GM10248 (cell line): ENCODE measurements at regions not wholly inside any gene's neighbourhood (a gene's known extent, or its start where the extent isn't known, plus 50 kb on each side); places are given as distances from the start of the nearest gene placed in this dataset.

Source experiments
- CTCF ChIA-PET: fragments of 300-600 bp; sonication (Branson Sonifier 250); formaldehyde crosslinking; extraction: SDS; loops from one replicate; lab custom pipeline; 2021; ENCODE audit warnings: antibody characterized with exemption; lab: Yijun Ruan, JAX
- POLR2A ChIA-PET: fragments of 350-650 bp; sonication (Branson Sonifier 250); formaldehyde crosslinking; extraction: SDS; loops from one replicate; lab custom pipeline; 2020; ENCODE audit warnings: antibody characterized with exemption; lab: Yijun Ruan, JAX
- DNase-seq: peaks from one replicate; pipeline ENCODE4 v3.0.0; 2012; ENCODE audit errors: extremely low spot score
- TF ChIP-seq, protein P1 (sequence below): IDR thresholded peaks from 2 replicates; pipeline ENCODE4 v1.5.1; 2012; ENCODE audit warnings: mild to moderate bottlenecking, low read depth; ENCODE audit errors: extremely low read depth, missing control alignments, control extremely low read depth

DNA sequence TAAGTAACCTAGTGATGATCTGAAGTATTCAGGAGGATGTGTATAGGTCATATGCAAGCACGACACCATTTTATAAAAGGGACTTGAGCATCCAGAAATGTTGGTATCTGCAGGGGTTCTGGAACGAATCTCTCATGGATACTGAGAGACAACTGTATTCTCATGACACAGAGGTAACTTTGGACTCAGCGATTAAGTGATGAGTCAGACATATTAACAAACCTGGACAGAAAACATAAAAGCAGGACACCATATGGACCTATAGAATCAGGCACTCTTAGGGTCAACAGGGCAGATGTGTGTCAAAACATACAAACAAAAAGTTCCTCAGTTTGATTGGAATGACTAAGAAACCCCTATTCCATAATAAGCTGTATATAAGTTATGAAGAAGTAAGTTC, 248.1 kb downstream of the ANKRD7 start:
- POLR2A ChIA-PET, result no interaction called here
- CTCF ChIA-PET, result no interaction called here
- no peak for DNase-seq
- TF ChIP-seq, protein P1, sequence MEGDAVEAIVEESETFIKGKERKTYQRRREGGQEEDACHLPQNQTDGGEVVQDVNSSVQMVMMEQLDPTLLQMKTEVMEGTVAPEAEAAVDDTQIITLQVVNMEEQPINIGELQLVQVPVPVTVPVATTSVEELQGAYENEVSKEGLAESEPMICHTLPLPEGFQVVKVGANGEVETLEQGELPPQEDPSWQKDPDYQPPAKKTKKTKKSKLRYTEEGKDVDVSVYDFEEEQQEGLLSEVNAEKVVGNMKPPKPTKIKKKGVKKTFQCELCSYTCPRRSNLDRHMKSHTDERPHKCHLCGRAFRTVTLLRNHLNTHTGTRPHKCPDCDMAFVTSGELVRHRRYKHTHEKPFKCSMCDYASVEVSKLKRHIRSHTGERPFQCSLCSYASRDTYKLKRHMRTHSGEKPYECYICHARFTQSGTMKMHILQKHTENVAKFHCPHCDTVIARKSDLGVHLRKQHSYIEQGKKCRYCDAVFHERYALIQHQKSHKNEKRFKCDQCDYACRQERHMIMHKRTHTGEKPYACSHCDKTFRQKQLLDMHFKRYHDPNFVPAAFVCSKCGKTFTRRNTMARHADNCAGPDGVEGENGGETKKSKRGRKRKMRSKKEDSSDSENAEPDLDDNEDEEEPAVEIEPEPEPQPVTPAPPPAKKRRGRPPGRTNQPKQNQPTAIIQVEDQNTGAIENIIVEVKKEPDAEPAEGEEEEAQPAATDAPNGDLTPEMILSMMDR, result no peak

DNA sequence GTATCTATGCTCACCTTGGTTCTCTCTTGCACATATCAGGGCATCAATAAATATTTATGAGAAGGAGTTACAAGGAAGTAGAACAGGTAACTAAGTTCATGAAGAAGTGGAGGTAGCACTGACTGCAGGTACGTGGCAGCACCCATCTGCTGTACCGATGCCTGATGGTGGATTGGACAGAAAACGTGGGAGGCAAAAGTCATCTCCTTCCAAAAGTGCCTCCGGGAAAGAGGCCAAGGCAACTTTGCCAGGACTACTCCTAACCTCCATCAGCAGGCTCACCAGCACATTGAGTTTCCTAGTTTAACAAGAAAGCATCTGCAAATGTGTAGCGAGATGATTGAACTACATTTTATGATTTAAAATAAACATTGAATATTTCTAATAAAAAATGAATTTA, 248.8 kb downstream of the ANKRD7 start:
- POLR2A ChIA-PET, result no interaction called here
- no peak for DNase-seq
- CTCF ChIA-PET, result no interaction called here
- TF ChIP-seq, protein P1, result no peak

DNA sequence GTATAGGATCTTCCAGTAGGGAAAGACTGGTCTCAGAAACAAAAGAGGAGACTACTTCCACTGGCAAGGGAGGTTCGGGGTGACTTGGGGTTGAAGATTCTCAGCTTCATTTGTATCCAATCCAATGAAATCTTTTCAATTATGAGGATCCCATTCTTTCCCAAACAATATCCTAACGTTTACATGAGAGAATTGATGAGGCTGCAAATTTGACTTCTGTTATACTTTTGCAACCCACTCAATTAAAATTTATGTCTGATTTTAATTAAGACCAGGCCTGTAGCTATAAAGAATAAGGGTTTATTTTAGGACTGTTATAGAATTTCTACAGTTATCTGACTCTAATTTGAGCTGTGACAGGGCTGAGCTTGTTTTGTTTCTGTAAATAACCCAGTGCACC, 251.5 kb downstream of the ANKRD7 start:
- POLR2A ChIA-PET, result no interaction called here
- CTCF ChIA-PET, result interaction anchor here (1.0 kb wide), 1 partner anchor 52 kb away, joined by 3 read pairs; no protein-coding TSS in a partner anchor
- no peak for DNase-seq
- TF ChIP-seq, protein P1, result no peak

DNA sequence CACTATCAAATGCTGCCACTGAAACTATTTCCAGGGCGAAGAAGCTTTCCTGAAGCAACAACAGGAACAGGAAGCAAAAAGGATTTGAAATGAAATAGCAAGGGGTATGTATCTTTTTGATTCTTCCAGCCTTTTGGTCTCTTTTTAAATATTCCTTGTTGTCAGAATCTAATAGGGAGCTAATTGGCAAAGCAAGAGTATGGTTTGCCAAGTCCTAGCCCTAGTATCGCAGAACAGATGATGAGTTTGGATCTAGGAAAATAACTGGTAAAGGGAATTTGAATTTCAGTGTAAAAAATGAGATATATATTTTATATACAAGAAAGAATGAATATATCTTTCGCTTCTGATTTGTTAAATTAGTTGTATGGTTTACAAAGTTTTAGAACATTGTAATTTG, 252.5 kb downstream of the ANKRD7 start:
- DNase-seq, result no peak
- TF ChIP-seq, protein P1, result no peak
- ChIA-PET POLR2A (no interaction called here), CTCF (no interaction called here)

DNA sequence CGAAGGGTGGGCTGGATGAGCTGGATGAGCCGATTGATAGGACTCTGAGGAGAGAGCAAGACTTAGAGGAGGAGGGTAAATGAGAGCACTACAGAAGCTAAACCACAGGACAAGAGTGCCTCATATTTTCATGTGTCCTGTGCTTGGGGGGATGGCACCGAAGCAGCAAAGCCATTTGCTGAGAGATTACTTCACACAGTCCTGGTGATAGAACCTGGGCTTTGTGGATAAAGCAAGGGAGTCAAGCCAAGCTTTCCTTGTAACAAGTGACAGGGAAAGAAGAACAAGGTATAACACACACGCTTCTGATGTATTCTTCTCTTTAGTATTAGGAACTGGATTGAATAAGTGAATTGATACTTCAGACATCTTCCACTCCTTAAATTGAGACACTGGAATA, 253.7 kb downstream of the ANKRD7 start:
- ChIA-PET CTCF (no interaction called here), POLR2A (no interaction called here)
- DNase-seq, result no peak
- TF ChIP-seq, protein P1, result no peak

DNA sequence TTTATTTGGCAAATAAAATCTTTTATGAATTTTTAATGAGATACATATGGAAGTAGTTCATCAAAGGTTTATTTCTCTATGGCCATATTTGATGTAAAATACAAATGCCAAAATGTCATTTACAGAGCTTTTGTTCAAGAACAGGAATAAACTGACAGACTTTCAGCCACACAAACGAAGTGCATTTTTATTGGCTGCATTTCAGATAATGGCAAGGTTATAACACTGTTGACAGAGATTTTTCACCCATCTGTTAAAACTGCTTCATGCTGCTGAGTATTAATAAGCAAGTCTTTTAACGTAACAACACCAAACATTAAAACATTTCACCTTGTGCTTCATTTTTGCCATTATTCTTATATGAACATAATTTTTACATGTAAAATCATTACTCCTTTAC, 254.4 kb downstream of the ANKRD7 start:
- TF ChIP-seq, protein P1, result no peak
- DNase-seq, result no peak
- POLR2A ChIA-PET, result no interaction called here
- CTCF ChIA-PET, result interaction anchor here (1.0 to 1.1 kb wide), 2 partner anchors 16 to 582 kb away, joined by 3 read pairs; no protein-coding TSS in a partner anchor

DNA sequence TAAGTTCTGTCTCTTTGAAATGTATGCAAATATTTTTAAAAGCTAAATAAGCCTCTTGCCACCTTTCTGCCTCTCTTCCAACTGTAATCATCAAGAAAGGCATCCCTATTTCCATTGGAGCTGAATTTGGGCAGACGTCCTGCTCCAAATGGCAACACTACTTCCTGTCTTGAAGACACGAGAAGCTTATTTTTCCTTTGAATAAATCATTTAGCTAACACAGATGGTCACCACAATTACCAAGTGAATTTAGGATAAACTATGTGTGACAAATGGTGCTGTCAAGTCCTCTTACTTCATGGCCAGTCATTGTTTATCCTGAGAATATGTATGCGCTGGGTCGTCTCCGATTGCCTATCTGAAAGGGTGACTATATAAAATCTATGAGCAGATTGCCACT, 268.0 kb downstream of the ANKRD7 start:
- TF ChIP-seq, protein P1, result no peak
- POLR2A ChIA-PET, result no interaction called here
- DNase-seq, result no peak
- CTCF ChIA-PET, result no interaction called here
